Liver (tissue), 8 donors: ENCODE measurements at regions not wholly inside any gene's neighbourhood (a gene's known extent, or its start where the extent isn't known, plus 50 kb on each side); places are given as distances from the start of the nearest gene placed in this dataset.

Experiments used
- DNase-seq: peaks from one replicate; pipeline ENCODE4 v3.0.0-alpha.2; 2017; ENCODE audit warnings: low spot score
- H3K27ac ChIP-seq, 2 donors: one replicate each; pipeline ENCODE4 v1.7.0; 2013; ENCODE audit warnings: inconsistent platforms in 2 of 2, low read length in 2 of 2, control low read depth in 1 of 2, low read depth in 1 of 2, mild to moderate bottlenecking in 1 of 2
- H3K27me3 ChIP-seq, 4 donors: one replicate each; pipeline versions ENCODE4 v1.6.1 to v1.7.0; 2013; ENCODE audit warnings: low read length in 3 of 4, inconsistent platforms in 1 of 4, mild to moderate bottlenecking in 1 of 4, moderate library complexity in 1 of 4; ENCODE audit not compliant: control insufficient read depth in 4 of 4, insufficient read depth in 4 of 4
- H3K36me3 ChIP-seq, 4 donors: one replicate each; pipeline versions ENCODE4 v1.6.1 to v1.7.0; 2013; ENCODE audit warnings: low read length in 3 of 4, mild to moderate bottlenecking in 3 of 4, low read depth in 1 of 4, moderate library complexity in 1 of 4; ENCODE audit not compliant: control insufficient read depth in 4 of 4, insufficient read depth in 3 of 4
- H3K4me1 ChIP-seq, 4 donors: one replicate each; pipeline versions ENCODE4 v1.6.1 to v1.7.0; 2013; ENCODE audit warnings: low read length in 3 of 4, mild to moderate bottlenecking in 3 of 4, moderate library complexity in 1 of 4; ENCODE audit not compliant: control insufficient read depth in 4 of 4, insufficient read depth in 4 of 4
- H3K4me3 ChIP-seq, 3 donors: one replicate each; pipeline versions ENCODE4 v1.6.1 to v1.7.0; 2013; ENCODE audit warnings: low read length in 3 of 3, control low read depth in 1 of 3, low read depth in 1 of 3, mild to moderate bottlenecking in 1 of 3
- H3K9ac ChIP-seq, 2 donors: one replicate each; pipeline ENCODE4 v1.7.0; 2013; ENCODE audit warnings: low read length in 2 of 2, mild to moderate bottlenecking in 2 of 2, moderate library complexity in 2 of 2, control low read depth in 1 of 2, low read depth in 1 of 2
- H3K9me3 ChIP-seq, 4 donors: one replicate each; pipeline versions ENCODE4 v1.6.1 to v1.7.0; 2013; ENCODE audit warnings: low read length in 3 of 4; ENCODE audit not compliant: control insufficient read depth in 4 of 4
- EGR1 ChIP-seq, 2 donors: IDR thresholded peaks; 2 replicates each; pipeline ENCODE4 v1.6.1; 2016 to 2018; ENCODE audit warnings: antibody characterized with exemption in 2 of 2, low read depth in 2 of 2
- FOXA1 ChIP-seq: IDR thresholded peaks from 2 replicates; pipeline ENCODE4 v1.6.1; 2016; ENCODE audit warnings: antibody characterized with exemption
- FOXA2 ChIP-seq: IDR thresholded peaks from 2 replicates; pipeline ENCODE4 v1.6.1; 2016; ENCODE audit warnings: antibody characterized with exemption
- GABPA ChIP-seq, 2 donors: IDR thresholded peaks in 1 of 2; conservative IDR thresholded peaks in 1 of 2; 2 replicates each; pipeline ENCODE4 v1.6.1; 2016; ENCODE audit warnings: antibody characterized with exemption in 2 of 2, mild to moderate bottlenecking in 1 of 2, moderate library complexity in 1 of 2
- HNF4A ChIP-seq, 2 donors: conservative IDR thresholded peaks; 2 replicates each; pipeline ENCODE4 v1.6.1; 2016; ENCODE audit warnings: antibody characterized with exemption in 2 of 2, mild to moderate bottlenecking in 2 of 2
- HNF4G ChIP-seq: IDR thresholded peaks from 2 replicates; pipeline ENCODE4 v1.6.1; 2016; ENCODE audit warnings: antibody characterized with exemption
- JUND ChIP-seq, 2 donors: IDR thresholded peaks; 2 replicates each; pipeline ENCODE4 v1.6.1; 2016; ENCODE audit warnings: antibody characterized with exemption in 2 of 2
- MAX ChIP-seq: IDR thresholded peaks from 2 replicates; pipeline ENCODE4 v1.6.1; 2016; ENCODE audit warnings: antibody characterized with exemption
- NR2F2 ChIP-seq: IDR thresholded peaks from 2 replicates; pipeline ENCODE4 v1.6.1; 2016; ENCODE audit warnings: antibody characterized with exemption
- RAD21 ChIP-seq, 2 donors: IDR thresholded peaks; 2 replicates each; pipeline ENCODE4 v1.6.1; 2016; ENCODE audit warnings: antibody characterized with exemption in 2 of 2, mild to moderate bottlenecking in 2 of 2
- RXRA ChIP-seq, 2 donors: IDR thresholded peaks; 2 replicates each; pipeline ENCODE4 v1.6.1; 2017 to 2018; ENCODE audit warnings: antibody characterized with exemption in 2 of 2, mild to moderate bottlenecking in 1 of 2
- SP1 ChIP-seq: IDR thresholded peaks from 2 replicates; pipeline ENCODE4 v1.6.1; 2018; ENCODE audit warnings: antibody characterized with exemption, mild to moderate bottlenecking
- TAF1 ChIP-seq: conservative IDR thresholded peaks from 2 replicates; pipeline ENCODE4 v1.6.1; 2016; ENCODE audit warnings: antibody characterized with exemption, mild to moderate bottlenecking
- YY1 ChIP-seq: IDR thresholded peaks from 2 replicates; pipeline ENCODE4 v1.6.1; 2016; ENCODE audit warnings: antibody characterized with exemption, mild to moderate bottlenecking
- ZBTB33 ChIP-seq: IDR thresholded peaks from 2 replicates; pipeline ENCODE4 v1.6.1; 2016; ENCODE audit warnings: antibody characterized with exemption
- WGBS: extraction: QIAGEN DNeasy Blood & Tissue Kit; methylation state at CpG from one replicate; pipeline ENCODE4 v1.1.7; 2013; 5-methylcytosine and 5-hydroxymethylcytosine counted together
- TF ChIP-seq, protein P1 (sequence below): fragments of 150-350 bp; IDR thresholded peaks from 2 replicates; pipeline ENCODE4 v1.5.1; 2017; ENCODE audit warnings: improper control_type of control experiment, low read depth, low read length; ENCODE audit not compliant: missing input control
- TF ChIP-seq, protein P2 (sequence below): IDR thresholded peaks from 2 replicates; pipeline ENCODE4 v1.6.1; 2016; ENCODE audit warnings: antibody characterized with exemption, mild to moderate bottlenecking
- TF ChIP-seq, protein P3 (sequence below): IDR thresholded peaks from 2 replicates; pipeline ENCODE4 v1.6.1; 2016; ENCODE audit warnings: antibody characterized with exemption
- donor health status: healthy.
- donor health status: healthy.
- donor health status: healthy.
- donor health status: healthy.
- donor health status: healthy.

GRCh38 chrX:97858592-97858991 is 974.9 kb downstream of the RPA4 start:
- H3K4me3 ChIP-seq = no peak overlapping the region
- no peaks in the 10 kb centered on the region for H3K9me3 ChIP-seq
- DNase-seq = no peak
- no peak overlapping the region for H3K27ac ChIP-seq
- no peaks in the 10 kb centered on the region for H3K27me3 ChIP-seq
- WGBS = 79% methylated on average over 1 of the region's 1 CpG
- no peak for TF ChIP-seq NR2F2
- TF ChIP-seq FOXA1 = no peak
- TF ChIP-seq EGR1 (IDR thresholded peaks at IDR 0.05; ENCODE audit: low read depth in 2 of 2) = no peak
- TF ChIP-seq, protein P1, sequence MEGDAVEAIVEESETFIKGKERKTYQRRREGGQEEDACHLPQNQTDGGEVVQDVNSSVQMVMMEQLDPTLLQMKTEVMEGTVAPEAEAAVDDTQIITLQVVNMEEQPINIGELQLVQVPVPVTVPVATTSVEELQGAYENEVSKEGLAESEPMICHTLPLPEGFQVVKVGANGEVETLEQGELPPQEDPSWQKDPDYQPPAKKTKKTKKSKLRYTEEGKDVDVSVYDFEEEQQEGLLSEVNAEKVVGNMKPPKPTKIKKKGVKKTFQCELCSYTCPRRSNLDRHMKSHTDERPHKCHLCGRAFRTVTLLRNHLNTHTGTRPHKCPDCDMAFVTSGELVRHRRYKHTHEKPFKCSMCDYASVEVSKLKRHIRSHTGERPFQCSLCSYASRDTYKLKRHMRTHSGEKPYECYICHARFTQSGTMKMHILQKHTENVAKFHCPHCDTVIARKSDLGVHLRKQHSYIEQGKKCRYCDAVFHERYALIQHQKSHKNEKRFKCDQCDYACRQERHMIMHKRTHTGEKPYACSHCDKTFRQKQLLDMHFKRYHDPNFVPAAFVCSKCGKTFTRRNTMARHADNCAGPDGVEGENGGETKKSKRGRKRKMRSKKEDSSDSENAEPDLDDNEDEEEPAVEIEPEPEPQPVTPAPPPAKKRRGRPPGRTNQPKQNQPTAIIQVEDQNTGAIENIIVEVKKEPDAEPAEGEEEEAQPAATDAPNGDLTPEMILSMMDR = no peak
- TF ChIP-seq RXRA (IDR thresholded peaks at IDR 0.05) = no peak
- TF ChIP-seq, protein P2, sequence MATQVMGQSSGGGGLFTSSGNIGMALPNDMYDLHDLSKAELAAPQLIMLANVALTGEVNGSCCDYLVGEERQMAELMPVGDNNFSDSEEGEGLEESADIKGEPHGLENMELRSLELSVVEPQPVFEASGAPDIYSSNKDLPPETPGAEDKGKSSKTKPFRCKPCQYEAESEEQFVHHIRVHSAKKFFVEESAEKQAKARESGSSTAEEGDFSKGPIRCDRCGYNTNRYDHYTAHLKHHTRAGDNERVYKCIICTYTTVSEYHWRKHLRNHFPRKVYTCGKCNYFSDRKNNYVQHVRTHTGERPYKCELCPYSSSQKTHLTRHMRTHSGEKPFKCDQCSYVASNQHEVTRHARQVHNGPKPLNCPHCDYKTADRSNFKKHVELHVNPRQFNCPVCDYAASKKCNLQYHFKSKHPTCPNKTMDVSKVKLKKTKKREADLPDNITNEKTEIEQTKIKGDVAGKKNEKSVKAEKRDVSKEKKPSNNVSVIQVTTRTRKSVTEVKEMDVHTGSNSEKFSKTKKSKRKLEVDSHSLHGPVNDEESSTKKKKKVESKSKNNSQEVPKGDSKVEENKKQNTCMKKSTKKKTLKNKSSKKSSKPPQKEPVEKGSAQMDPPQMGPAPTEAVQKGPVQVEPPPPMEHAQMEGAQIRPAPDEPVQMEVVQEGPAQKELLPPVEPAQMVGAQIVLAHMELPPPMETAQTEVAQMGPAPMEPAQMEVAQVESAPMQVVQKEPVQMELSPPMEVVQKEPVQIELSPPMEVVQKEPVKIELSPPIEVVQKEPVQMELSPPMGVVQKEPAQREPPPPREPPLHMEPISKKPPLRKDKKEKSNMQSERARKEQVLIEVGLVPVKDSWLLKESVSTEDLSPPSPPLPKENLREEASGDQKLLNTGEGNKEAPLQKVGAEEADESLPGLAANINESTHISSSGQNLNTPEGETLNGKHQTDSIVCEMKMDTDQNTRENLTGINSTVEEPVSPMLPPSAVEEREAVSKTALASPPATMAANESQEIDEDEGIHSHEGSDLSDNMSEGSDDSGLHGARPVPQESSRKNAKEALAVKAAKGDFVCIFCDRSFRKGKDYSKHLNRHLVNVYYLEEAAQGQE = no peak
- TF ChIP-seq HNF4A (conservative IDR thresholded peaks at IDR 0.05) = no peak
- TF ChIP-seq SP1 = no peak
- TF ChIP-seq HNF4G = no peak
- no peak for TF ChIP-seq ZBTB33
- TF ChIP-seq RAD21 (IDR thresholded peaks at IDR 0.05) = no peak
- no peak for TF ChIP-seq MAX
- no peak for TF ChIP-seq GABPA (IDR thresholded peaks at IDR 0.05 in 1 of 2, conservative IDR thresholded peaks at IDR 0.05 in 1 of 2)
- TF ChIP-seq, protein P3, sequence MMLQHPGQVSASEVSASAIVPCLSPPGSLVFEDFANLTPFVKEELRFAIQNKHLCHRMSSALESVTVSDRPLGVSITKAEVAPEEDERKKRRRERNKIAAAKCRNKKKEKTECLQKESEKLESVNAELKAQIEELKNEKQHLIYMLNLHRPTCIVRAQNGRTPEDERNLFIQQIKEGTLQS = no peak
- no peak for TF ChIP-seq FOXA2
- TF ChIP-seq YY1 = no peak
- no peak for TF ChIP-seq TAF1
- TF ChIP-seq JUND (IDR thresholded peaks at IDR 0.05) = no peak
- no peak overlapping the region for H3K9ac ChIP-seq
- no peaks in the 10 kb centered on the region for H3K36me3 ChIP-seq
- no peaks in the 10 kb centered on the region for H3K4me1 ChIP-seq

DNA sequence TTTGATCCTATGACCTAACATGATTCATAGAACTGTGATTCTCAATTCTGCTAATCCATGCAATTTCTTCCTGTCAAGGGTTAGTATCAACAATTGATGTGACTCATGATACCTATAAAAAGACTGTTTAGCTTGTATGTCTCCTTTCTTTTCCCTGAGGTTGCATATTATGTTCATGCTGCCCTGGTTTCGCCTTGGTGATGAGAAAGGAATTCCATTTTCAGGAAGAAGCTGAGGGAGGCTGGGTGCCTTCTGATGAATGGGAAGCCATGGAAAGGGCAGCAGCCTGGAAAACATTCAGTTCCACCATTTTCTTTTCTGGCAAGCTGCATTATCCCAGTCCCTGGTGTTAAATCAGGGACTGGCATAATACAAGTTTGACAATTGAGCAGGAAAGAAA is 976.5 kb downstream of the RPA4 start:
- H3K36me3 ChIP-seq = no peaks in the 10 kb centered on the region
- H3K9me3 ChIP-seq = no peaks in the 10 kb centered on the region

More for the DNA sequence above, 976.5 kb downstream of the RPA4 start:
- TF ChIP-seq GABPA (IDR thresholded peaks at IDR 0.05 in 1 of 2, conservative IDR thresholded peaks at IDR 0.05 in 1 of 2) (no peak), HNF4A (conservative IDR thresholded peaks at IDR 0.05) (no peak), SP1 (no peak), JUND (IDR thresholded peaks at IDR 0.05) (no peak), MAX (no peak), EGR1 (IDR thresholded peaks at IDR 0.05; ENCODE audit: low read depth in 2 of 2) (no peak), FOXA2 (no peak), HNF4G (no peak), RXRA (IDR thresholded peaks at IDR 0.05) (no peak), FOXA1 (no peak)
- TF ChIP-seq, protein P1 = no peak
- TF ChIP-seq, protein P2 = no peak
- H3K27ac ChIP-seq = no peak overlapping the region
- 74% methylated on average over 1 of the region's 1 CpG for WGBS
- no peak overlapping the region for H3K4me3 ChIP-seq
- H3K9ac ChIP-seq = no peak overlapping the region
- no peaks in the 10 kb centered on the region for H3K27me3 ChIP-seq
- no peaks in the 10 kb centered on the region for H3K4me1 ChIP-seq
- DNase-seq = no peak
